ENCODE measurements at regions not wholly inside any gene's neighbourhood (a gene's known extent, or its start where the extent isn't known, plus 50 kb on each side); places are given as distances from the start of the nearest gene placed in this dataset.
"Not testable (repeated sequence)": the region's sequence is repeated elsewhere in the genome, so short reads cannot be mapped to it uniquely, and the experiment has no call there.

DNA sequence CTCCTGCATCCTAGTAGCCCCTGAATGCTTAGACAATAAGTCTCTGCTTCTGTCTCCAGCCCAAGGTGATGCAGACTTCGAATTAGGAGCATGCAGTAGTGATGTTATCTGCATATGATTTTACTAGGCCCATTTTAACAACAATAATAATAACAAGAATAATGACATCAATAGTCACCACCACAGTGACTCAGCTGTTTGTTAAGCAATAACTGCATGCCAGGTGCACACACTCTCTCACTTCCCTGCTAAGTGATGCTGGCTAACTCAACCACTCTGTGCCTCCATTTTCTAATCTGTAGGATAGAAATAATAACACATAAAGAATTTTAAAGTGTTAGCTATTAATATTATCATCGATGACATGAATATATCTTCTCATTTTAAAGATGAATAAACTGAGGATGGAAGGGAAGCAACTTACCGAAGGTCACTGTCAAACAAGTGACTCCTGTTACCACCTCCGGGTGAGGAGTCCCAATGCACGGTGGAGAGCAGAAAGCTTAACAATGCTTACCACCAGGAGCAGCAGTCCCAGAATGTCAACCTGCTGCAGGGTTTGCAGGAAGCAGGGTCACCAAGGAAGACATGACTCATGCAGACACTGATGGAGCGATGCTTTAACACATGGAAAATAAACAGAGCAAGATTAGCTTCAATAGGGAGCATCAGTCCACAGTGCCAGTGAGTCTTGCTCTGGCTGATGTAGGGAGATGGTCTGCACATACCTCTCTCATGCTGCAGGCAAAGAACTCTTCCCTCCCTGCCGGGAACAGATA lies 290.2 kb downstream of the SPATA17 start:
- DNase-seq: no peak

DNA sequence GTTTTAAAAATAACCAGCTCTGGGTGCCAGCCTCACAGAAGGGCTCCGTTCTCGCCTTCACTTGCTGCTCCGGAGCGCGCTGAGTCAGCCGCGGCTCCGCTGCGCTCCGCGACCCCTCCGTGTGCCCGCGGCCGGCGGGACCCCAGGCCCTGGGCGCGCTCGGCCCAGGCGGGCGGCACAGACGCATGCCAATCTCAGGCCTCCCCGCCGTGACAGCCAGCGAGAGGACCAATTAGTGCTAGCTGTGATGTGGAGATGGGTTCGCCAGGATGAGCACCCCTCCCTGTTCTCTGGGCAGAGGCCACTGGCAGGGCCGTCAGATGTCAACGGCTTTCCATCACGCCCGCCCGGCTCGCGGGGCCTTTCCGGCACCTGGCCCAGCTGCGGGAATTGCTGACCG lies 293.8 kb downstream of the SPATA17 start:
- no peak for DNase-seq

- no peak for DNase-seq
Measured at GRCh38 chr1:217929213-217929885, 298.2 kb downstream of the SPATA17 start.

GRCh38 chr1:217943361-217943760 lies 312.2 kb downstream of the SPATA17 start:
- no peak for DNase-seq

GRCh38 chr1:217944550-217944949 lies 313.4 kb downstream of the SPATA17 start:
- no peak for DNase-seq

GRCh38 chr1:217946511-217946910 lies 315.4 kb downstream of the SPATA17 start:
- DNase-seq: no peak

DNA sequence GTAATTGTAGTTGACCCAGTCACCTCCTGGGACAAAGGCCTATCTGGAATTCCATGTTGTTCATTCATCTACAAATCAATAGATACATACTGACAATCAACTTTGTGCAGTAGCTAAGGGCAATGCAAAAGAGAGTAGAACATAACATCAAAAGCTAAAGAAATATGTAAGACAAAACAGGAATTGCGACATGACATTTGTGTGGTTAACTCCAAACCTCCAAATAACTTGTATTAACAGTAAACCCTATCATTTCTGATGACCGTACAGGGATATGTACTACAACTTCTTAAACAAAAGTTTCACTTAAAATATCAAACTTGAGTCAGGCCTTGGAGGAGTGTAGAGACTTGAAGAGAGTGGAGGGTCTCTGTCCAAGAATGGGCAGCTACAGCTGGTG lies 317.6 kb downstream of the SPATA17 start:
- DNase-seq: no peak

DNA sequence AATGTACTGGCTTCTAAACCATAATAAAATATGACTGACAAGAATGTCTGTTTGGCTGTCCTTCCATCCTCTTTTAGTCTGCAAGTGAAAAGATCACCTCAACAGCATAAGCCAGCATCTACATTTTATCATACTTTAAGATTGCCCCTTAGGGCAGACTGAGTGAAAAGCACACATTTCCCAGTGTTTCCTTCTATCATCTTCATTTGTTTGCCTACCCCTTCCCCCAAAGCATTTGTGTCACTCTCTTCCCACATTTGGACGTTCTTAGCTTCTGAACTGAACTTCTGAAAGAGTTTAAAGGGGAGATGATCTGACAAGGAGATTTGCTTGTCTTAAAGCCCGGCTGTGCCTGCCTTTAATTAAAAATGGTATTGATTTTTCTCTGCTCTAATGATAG lies 322.2 kb downstream of the SPATA17 start:
- DNase-seq: no peak

DNA sequence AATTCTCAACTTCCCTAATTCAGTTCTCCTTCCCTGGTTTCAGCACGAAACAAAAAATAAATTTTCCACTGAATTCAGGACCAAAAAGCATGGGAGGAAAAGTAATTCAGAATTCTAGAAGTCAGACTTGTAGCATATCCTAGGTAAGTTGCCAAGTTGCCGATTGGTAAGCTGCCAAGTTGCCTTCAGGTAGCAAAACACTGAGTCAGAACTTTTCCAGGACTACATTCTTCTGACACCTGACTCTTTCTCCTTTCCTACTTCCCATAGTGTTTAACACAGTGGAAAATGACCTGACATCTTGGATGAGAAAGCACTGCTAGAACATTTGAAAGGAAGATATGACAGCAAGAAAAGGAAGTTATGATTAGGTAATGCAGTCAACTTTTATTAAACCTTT lies 322.8 kb downstream of the SPATA17 start:
- DNase-seq: no peak

DNA sequence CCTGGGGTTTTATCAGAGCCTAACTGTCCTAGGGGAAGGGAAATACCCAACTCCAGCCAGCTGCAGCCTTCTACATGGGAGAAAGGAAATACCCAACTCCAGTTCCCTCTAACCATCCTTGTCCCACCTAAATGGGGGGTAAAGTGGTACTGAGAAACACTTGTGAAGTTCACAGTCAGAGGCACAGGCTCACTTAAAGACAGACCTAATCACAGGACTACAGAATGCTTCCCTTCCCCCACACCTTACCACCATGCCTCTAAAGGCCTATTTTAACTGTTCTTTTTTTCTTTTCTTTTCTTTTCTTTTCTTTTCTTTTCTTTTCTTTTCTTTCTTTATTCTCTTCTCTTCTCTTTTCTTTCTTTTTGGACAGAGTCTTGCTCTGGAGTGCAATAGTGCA lies 324.6 kb downstream of the SPATA17 start:
- DNase-seq: no peak

DNA sequence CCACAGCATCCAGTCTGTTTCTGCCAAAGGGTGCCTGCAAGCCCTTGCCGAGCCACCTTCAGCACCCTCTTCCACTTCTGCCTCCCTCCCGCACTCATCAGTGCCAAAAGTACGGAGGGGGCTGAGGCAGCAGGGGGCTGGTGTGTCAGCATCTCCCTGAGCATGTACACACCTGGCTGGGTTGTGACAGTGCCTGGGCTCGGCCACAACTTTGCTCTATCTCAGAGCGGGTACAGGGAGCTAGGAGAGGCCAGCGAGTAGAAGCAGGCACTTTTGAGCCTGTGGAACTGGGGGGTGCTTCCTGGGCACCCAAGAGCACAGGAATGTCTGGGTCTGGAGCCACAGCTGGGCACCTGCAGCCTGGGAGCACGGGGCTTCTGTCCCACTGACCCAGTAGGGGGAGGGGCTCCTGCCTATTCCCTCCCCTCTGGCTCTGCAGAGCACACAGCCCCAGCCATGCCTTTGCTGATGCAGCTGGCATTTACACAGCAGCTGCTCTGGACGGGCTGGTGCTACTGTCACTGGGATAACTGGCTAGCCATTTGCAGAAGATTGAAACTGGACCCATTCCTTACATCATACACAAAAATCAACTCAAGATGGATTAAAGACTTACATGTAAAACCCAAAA lies 319.8 kb upstream of the RRP15 start:
- no peak for DNase-seq

DNA sequence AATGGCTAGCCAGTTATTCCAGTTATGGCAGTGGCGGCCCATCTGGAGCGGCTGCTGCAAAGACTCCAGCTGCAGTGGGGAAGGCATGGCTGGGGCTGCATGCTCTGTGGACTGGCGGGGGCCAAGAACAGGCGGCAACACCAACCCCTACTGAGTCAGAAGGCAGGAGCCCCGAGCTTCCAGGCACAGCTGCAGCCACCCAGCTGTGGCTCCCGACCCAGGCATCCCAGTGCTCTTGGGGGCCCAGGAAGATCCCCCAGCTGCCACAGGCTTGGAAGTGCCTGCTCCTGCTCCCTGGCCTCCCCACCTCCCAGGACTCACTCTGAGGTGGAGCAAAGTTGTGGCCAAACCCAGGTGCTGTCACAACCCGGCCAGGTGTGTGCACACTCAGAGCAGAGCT lies 317.0 kb upstream of the RRP15 start:
- no peak for DNase-seq

DNA sequence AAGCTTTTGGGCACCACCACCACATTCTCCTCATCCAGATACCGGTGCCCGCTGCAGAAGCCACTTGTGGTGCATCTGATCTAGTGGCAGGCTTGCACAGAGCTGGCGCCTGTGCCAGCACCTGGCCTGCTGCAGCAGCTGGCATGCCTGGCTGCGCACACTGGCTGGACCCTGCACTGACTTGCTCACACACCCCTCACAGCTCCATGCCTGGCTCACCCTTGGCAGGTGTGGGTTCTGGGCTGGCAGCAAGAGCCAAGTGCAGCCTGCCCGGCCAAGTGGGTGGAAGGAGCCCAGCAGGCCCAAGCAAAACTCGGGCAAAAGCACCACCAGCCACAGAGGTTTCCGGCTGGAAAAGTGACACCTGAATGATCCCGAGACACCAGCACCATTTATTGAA lies 315.7 kb upstream of the RRP15 start:
- no peak for DNase-seq

GRCh38 chr1:217977943-217978342 lies 307.1 kb upstream of the RRP15 start:
- no peak for DNase-seq

DNA sequence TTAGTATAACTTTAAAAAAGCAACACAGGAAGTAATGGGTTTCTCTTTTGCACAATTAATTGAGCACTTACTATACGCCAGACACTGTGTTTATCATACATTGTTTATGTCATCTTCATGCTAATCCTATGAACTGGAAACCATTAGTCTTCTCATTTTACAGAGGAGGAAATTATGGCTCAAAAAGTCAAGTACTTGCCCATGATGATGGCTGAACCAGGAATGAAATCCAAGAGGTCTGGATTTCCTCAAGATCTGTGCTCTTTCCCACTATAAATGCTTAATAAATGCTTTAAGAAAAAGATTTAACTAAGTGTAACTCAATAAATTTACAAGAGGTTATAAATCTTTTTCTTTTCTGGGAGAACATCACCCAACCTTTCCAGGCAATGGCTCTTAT lies 303.7 kb upstream of the RRP15 start:
- no peak for DNase-seq

DNA sequence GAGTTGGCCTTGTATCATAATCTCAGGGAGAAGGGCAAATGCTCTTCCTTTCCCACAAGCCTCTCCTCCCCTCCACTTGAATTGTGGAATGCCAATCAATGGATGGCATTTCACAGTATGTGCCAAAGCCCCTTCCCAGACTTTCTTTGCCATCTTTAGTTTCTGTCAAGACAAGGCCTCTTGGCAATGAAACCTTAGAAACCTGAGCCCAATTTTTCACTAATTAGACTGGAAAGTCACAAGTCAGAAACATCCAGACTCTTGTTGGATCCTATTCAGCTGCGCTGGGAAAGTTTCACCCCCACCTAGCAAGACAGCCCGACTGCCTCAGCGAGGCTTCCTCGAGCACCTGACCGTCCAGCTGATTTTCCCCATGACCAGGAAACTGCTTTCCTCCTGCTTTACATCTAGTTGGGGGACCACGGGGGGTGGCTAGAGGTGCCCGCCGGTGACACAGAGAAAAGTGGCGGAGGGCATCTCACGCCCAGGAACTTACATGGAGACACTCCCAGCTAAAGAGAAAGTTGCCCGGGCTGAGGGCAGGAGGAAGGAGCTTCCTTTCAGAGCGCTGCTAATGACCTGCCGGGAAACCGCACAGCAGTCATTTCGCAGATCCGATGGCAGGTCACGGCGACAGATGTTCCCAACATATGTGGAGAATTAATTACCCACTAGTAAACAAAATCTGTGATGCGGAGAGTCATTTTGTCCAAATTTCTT lies 302.6 kb upstream of the RRP15 start:
- no peak for DNase-seq

DNA sequence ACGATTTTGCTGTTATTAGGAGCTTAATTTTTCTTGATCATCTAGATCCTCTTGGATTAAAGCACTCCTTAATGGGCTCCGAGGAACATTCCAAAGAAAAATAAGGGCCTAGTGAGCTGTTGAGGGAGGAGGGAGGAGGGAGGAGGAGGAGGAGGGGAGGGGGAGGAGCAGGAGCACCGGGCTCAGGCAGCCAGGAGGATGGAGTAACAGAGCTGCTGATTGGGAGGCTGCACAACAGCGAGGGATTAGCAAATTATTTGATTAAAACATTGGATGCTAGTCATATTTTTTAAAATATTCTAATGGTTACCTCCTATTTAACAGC lies 302.1 kb upstream of the RRP15 start:
- no peak for DNase-seq

GRCh38 chr1:217985641-217986040 lies 299.5 kb upstream of the RRP15 start:
- no peak for DNase-seq

- no peak for DNase-seq
Measured at GRCh38 chr1:217989510-217989909, 295.6 kb upstream of the RRP15 start.

GRCh38 chr1:217993439-217993838 lies 291.7 kb upstream of the RRP15 start:
- no peak for DNase-seq

DNA sequence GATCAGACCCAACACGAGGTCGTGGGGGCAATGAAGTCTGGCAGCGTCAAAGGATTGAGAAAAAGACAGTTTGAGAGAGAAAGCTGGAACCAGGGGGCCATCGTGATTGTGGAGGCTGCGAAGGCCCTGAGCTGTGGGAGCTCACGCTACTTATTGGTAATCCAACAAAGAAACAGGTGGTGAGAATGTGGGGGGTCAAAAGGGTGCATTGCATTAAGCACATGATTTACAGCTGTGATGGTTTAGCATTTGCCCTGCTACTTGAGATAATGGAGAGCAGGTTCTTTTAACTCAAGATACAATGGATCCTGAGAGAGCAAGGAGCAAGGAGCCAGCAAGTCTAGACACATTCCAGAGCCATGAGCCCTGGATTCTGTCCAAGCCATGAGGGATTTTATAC lies 276.8 kb upstream of the RRP15 start:
- not testable (repeated sequence) for DNase-seq

- DNase-seq: not testable (repeated sequence)
Measured at GRCh38 chr1:218015106-218015505, 270.0 kb upstream of the RRP15 start.

DNA sequence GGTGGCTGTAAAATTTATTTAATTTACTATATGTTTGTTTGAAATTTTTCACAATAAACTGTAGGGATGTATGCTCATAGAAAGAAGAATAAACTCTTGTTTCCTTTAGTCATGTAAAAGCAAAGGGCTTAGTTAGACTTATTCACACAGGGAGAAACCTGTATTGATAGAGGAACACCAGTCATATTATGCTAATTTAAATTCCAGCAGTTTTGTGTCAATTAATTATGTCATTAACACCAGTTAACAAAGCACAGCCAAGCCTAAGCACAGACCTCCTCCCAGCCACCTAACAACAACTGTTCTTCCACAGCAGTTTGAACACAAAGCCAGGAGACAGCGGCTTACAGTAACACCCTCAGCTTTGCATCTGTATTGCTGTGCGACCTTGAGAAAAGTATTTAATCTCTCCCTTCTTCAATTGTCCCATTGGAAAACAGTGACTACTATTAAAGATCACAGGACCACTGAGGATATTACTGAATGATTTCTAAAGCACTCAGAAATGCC lies 260.8 kb upstream of the RRP15 start:
- no peak for DNase-seq

DNA sequence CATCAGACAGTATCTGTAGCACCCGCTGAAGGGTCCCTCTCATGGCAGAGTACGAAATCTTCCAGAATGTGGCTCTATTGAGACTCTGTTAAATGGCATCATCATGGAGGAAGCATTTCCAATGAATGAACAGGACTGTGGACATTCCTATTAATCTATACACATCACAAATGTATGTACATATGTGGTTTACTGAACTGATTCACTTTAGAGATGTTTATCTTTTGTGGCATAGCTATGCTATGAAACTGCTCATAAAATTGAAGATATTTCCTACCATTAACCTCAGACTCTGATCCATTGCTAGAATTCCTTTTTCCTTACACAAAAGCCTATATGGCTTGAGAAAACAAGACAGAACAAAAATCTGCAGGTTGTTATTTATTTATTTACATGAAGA lies 259.6 kb upstream of the RRP15 start:
- no peak for DNase-seq

Measured in NCI-H1436 treated with DMSO at 0.1 percent for 48 hours (cell line).